NB4 (cell line): ENCODE measurements at regions not wholly inside any gene's neighbourhood (a gene's known extent, or its start where the extent isn't known, plus 50 kb on each side); places are given as distances from the start of the nearest gene placed in this dataset.

Experiments
- DNase-seq: peaks from one replicate; pipeline ENCODE4 v3.0.0; 2010; ENCODE audit warnings: low read depth
- H3K4me3 ChIP-seq: one replicate; pipeline ENCODE4 v1.5.1; 2011; ENCODE audit warnings: mild to moderate bottlenecking, low read depth, low read length, moderate library complexity
- MYC ChIP-seq: IDR thresholded peaks from 2 replicates; pipeline ENCODE4 v1.6.1; 2011; ENCODE audit warnings: low read depth, low read length
- POLR2A ChIP-seq: IDR thresholded peaks from 2 replicates; pipeline ENCODE4 v1.6.1; 2011; ENCODE audit warnings: mild to moderate bottlenecking; ENCODE audit not compliant: insufficient read length; ENCODE audit errors: extremely low read depth
- TF ChIP-seq, protein P1 (sequence below): IDR thresholded peaks from 2 replicates; pipeline ENCODE4 v1.6.1; 2011; ENCODE audit warnings: low read depth, low read length
- TF ChIP-seq, protein P2 (sequence below): IDR thresholded peaks from one replicate; pipeline ENCODE4 v1.5.1; 2012; ENCODE audit warnings: low read depth, low read length

DNA sequence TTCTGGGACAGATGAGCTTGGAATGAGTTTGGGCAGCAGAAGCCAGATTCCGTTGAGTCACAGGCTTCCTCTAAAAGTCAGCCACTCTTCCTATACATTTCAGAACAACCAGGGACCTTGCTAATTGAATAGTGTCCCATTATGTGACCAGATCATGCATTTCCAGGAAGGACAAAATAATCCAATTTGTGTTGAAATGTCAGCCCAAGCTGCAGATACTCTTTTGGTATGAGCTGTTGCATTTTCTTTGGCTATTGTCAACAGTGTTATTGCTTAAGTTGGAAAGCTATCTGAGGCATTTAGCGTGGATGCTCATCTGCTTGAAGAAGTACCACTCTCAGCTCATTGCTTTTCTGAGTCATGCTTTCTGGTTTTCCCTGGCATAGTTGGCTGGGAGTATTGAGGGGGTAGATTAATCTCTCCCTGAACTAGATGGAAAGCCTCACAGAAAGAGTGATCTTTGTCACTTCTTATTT is 223.7 kb upstream of the HABP2 start:
- no peak overlapping the region for H3K4me3 ChIP-seq
- TF ChIP-seq, protein P1, sequence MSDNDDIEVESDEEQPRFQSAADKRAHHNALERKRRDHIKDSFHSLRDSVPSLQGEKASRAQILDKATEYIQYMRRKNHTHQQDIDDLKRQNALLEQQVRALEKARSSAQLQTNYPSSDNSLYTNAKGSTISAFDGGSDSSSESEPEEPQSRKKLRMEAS: no peak
- TF ChIP-seq MYC: no peak
- no peak for TF ChIP-seq POLR2A
- TF ChIP-seq, protein P2, sequence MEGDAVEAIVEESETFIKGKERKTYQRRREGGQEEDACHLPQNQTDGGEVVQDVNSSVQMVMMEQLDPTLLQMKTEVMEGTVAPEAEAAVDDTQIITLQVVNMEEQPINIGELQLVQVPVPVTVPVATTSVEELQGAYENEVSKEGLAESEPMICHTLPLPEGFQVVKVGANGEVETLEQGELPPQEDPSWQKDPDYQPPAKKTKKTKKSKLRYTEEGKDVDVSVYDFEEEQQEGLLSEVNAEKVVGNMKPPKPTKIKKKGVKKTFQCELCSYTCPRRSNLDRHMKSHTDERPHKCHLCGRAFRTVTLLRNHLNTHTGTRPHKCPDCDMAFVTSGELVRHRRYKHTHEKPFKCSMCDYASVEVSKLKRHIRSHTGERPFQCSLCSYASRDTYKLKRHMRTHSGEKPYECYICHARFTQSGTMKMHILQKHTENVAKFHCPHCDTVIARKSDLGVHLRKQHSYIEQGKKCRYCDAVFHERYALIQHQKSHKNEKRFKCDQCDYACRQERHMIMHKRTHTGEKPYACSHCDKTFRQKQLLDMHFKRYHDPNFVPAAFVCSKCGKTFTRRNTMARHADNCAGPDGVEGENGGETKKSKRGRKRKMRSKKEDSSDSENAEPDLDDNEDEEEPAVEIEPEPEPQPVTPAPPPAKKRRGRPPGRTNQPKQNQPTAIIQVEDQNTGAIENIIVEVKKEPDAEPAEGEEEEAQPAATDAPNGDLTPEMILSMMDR: no peak
- DNase-seq: no peak

DNA sequence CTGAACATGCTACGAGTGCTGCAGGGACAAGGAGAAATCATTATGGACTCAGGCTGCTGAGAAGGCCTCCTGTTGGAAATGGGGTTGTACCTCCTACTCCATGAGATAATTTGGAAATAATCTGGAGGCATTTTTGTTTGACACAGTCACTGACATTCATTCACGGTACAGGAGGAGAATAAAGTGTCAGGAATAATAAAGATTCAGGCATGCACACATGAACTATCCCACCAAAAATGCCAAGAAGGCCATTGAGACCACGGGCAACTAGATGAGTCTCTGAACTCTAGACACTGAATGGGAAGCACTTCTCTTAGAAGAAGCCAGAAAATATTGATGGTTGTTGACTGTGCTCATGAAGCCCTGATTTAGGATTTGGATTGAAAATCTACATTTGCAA is 220.9 kb upstream of the HABP2 start:
- no peak overlapping the region for H3K4me3 ChIP-seq
- TF ChIP-seq MYC (no peak), POLR2A (no peak)
- TF ChIP-seq, protein P2: no peak
- TF ChIP-seq, protein P1: no peak
- DNase-seq: no peak

DNA sequence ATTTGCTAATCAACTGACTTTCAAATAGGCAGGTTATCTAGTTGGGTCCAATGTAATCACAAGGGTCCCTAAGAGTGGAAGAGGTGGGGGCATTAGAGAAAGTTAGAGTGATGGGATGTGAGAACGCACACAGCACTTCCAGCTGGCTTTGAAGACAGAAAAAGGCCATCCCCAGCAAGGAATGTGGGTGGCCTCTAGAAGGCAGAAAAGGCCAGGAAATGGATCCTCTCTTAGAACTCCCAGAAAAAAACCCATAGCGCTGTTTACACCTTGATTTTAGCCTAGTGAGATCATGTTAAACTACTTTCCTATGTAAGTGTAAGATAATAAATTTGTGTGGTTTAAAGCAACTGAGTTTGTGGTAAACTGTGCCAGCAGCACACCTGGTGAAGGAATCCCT is 219.5 kb upstream of the HABP2 start:
- TF ChIP-seq POLR2A (no peak), MYC (no peak)
- TF ChIP-seq, protein P2: no peak
- TF ChIP-seq, protein P1: no peak
- H3K4me3 ChIP-seq: no peak overlapping the region
- no peak for DNase-seq

DNA sequence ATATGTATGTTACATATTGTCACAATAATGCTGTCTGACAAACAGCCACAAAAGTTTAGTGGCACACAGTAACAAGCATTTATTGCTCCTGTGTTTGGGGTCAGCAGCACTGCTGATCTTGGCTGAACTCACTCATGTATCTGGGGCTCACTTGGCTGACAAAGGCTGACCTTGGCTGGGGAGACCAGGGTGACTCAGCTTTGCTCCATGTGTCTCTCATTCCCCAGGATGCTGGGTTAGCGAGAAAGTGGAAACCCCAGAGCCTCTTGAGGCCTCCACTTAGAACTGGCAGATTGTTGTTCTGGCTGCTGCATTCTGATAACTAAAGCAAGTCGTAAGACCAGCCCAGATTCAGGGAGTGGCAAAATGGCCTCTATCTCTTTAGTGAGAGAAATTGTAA is 217.3 kb upstream of the HABP2 start:
- TF ChIP-seq, protein P2: no peak
- TF ChIP-seq POLR2A: no peak
- TF ChIP-seq MYC: no peak
- TF ChIP-seq, protein P1: no peak
- no peak overlapping the region for H3K4me3 ChIP-seq
- DNase-seq: no peak

DNA sequence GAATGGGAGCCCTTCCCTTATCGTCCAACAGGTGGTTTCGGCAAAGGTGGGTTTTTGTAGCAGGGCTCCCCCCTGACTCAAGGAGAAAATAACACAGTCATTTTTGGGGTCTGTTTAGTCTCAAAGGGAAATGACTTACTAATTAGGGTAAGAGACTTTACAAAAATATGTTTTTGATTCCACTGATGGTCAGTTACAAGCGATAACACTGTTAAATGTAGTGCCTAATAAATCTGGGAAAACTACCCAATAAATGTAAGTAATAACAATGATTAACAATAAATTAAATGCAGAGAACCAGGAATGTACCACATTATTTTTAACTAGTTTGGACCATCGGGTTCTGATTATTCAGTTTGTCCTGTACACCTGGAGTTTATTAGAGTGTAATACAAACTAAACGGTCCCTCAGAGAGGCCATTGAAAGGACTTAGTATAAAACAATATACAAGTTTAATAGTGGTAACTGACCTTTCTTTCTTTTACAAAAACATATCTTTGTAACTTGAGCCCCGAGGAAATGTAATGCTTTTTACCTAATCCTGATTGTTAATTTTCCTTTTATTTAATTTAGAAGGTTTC is 216.2 kb upstream of the HABP2 start:
- H3K4me3 ChIP-seq: no peak overlapping the region
- no peak for DNase-seq
- TF ChIP-seq, protein P2: no peak
- TF ChIP-seq MYC: no peak

DNA sequence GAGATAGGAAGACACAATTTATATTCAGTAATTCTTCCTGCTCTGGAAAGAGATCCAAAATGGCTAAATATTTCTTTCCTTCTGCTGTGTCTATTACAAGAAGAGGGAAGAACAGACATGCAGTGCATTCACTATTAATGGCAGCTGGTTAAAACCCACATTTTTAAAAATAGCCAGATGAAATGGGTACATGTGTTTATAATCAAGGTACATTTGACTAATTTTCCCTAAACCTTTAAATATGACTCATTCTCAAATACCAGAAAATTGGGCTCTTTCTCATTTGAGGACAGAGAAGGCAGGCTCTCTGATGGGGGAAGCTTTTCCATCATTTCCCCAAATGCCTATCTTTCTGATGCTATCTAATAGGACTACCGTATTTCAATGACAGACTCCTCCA is 215.7 kb upstream of the HABP2 start:
- no peak for DNase-seq
- H3K4me3 ChIP-seq: no peak overlapping the region
- TF ChIP-seq MYC (no peak), POLR2A (no peak)
- TF ChIP-seq, protein P1: no peak
- TF ChIP-seq, protein P2: no peak
